H1 (cell line): ENCODE measurements at regions not wholly inside any gene's neighbourhood (a gene's known extent, or its start where the extent isn't known, plus 50 kb on each side); places are given as distances from the start of the nearest gene placed in this dataset.

Experiments
- CTCF ChIA-PET: fragments of 300-600 bp; sonication (Branson Sonifier 250); formaldehyde crosslinking; loops from one replicate; lab custom pipeline; 2021; ENCODE audit not compliant: partially characterized antibody; lab: Charles Lee
- POLR2A ChIA-PET: fragments of 300-600 bp; sonication (Branson Sonifier 250); formaldehyde crosslinking; loops from one replicate; lab custom pipeline; 2021; ENCODE audit warnings: inconsistent platforms; ENCODE audit not compliant: partially characterized antibody; lab: Charles Lee
- DNase-seq, 2 experiments: peaks; one replicate each; pipeline versions ENCODE4 v3.0.0 to v3.0.0-alpha.2; 2010 to 2022; ENCODE audit warnings: low spot score in 2 of 2, low read depth in 1 of 2, mixed read lengths in 1 of 2
- FAIRE-seq: peaks from 2 replicates; lab custom pipeline; 2011; peaks lifted over from hg19 to GRCh38; lab: Jason Lieb, UNC
- H2AFZ ChIP-seq: 2 replicates; pipeline ENCODE4 v1.8.1; 2012; ENCODE audit warnings: low read length, inconsistent platforms
- H2AK5ac ChIP-seq: 2 replicates; pipeline ENCODE4 v1.6.1; 2013; ENCODE audit warnings: low read depth, low read length
- H2BK120ac ChIP-seq: replicated peaks from 2 replicates; pipeline ENCODE3; 2013; ENCODE audit warnings: low read depth, low read length, inconsistent platforms
- H2BK12ac ChIP-seq: 2 replicates; pipeline ENCODE4 v1.6.1; 2013; ENCODE audit warnings: low read depth, low read length
- H2BK15ac ChIP-seq: 2 replicates; pipeline ENCODE4 v1.6.1; 2013; ENCODE audit warnings: low read length
- H2BK20ac ChIP-seq: 2 replicates; pipeline ENCODE4 v1.6.1; 2013; ENCODE audit warnings: low read length
- H2BK5ac ChIP-seq: 2 replicates; pipeline ENCODE4 v1.6.1; 2013; ENCODE audit warnings: low read depth, low read length
- H3K14ac ChIP-seq: 2 replicates; pipeline ENCODE4 v1.6.1; 2013; ENCODE audit warnings: inconsistent platforms; ENCODE audit not compliant: insufficient read length
- H3K18ac ChIP-seq: 2 replicates; pipeline ENCODE4 v1.6.1; 2013; ENCODE audit warnings: low read length; ENCODE audit errors: extremely low read depth
- H3K23ac ChIP-seq: 2 replicates; pipeline ENCODE4 v1.6.1; 2013; ENCODE audit warnings: inconsistent platforms; ENCODE audit not compliant: insufficient read length
- H3K23me2 ChIP-seq: 2 replicates; pipeline ENCODE4 v1.6.1; 2013; ENCODE audit warnings: low read depth, low read length
- H3K27ac ChIP-seq: 2 replicates; pipeline ENCODE4 v1.6.1; 2011; ENCODE audit warnings: low read depth, low read length, inconsistent platforms
- H3K27me3 ChIP-seq, 4 experiments: replicated peaks in 1 of 4; 1 replicate in 1 of 4; 2 replicates in 3 of 4; pipeline versions ENCODE4 v1.6.1 to v1.8.1; 2011 to 2013; ENCODE audit warnings: low read length in 3 of 4, mild to moderate bottlenecking in 3 of 4, inconsistent platforms in 2 of 4, mixed read lengths in 2 of 4, moderate library complexity in 1 of 4; ENCODE audit not compliant: control insufficient read depth in 3 of 4, insufficient read depth in 3 of 4; ENCODE audit errors: extremely low read depth in 1 of 4
- H3K36me3 ChIP-seq, 4 experiments: 2 replicates each; pipeline versions ENCODE4 v1.6.1 to v1.8.1; 2011 to 2013; ENCODE audit warnings: mild to moderate bottlenecking in 4 of 4, low read length in 3 of 4, moderate library complexity in 2 of 4, control low read depth in 1 of 4, inconsistent platforms in 1 of 4; ENCODE audit not compliant: insufficient read depth in 4 of 4, control insufficient read depth in 2 of 4
- H3K4ac ChIP-seq: replicated peaks from 2 replicates; pipeline ENCODE3; 2013; ENCODE audit warnings: low read length, low read depth, mixed read lengths, inconsistent platforms; ENCODE audit not compliant: insufficient read length
- H3K4me1 ChIP-seq, 4 experiments: replicated peaks in 1 of 4; 1 replicate in 1 of 4; 2 replicates in 3 of 4; pipeline versions ENCODE4 v1.6.1 to v1.8.1; 2011 to 2013; ENCODE audit warnings: low read length in 3 of 4, inconsistent platforms in 2 of 4, mixed read lengths in 1 of 4; ENCODE audit not compliant: insufficient read depth in 4 of 4, control insufficient read depth in 3 of 4
- H3K4me2 ChIP-seq, 2 experiments: 2 replicates each; pipeline versions ENCODE4 v1.6.1 to v1.8.1; 2011 to 2013; ENCODE audit warnings: low read depth in 2 of 2, low read length in 2 of 2, control low read depth in 1 of 2, inconsistent platforms in 1 of 2, mild to moderate bottlenecking in 1 of 2; ENCODE audit not compliant: insufficient read depth in 1 of 2
- H3K4me3 ChIP-seq, 4 experiments: fragments of 200-600, 300-600 bp in 1 of 4; sonication (generic), shearing (Covaris generic), sonication (Bioruptor Twin) in 1 of 4; 2 replicates each; pipeline versions ENCODE4 v1.5.1 to v1.8.1; 2011 to 2016; ENCODE audit warnings: low read length in 4 of 4, low read depth in 3 of 4, control low read depth in 2 of 4, inconsistent platforms in 2 of 4, mild to moderate bottlenecking in 2 of 4, mixed read lengths in 1 of 4, moderate library complexity in 1 of 4; ENCODE audit not compliant: insufficient read depth in 2 of 4; ENCODE audit errors: extremely low read depth in 1 of 4
- H3K56ac ChIP-seq: replicated peaks from 2 replicates; pipeline ENCODE3; 2013; ENCODE audit warnings: low read depth, mild to moderate bottlenecking, mixed read lengths, low read length, inconsistent platforms; ENCODE audit not compliant: insufficient read length
- H3K79me1 ChIP-seq: 2 replicates; pipeline ENCODE4 v1.6.1; 2013; ENCODE audit warnings: low read depth, low read length, control low read depth
- H3K79me2 ChIP-seq, 2 experiments: 2 replicates each; pipeline versions ENCODE4 v1.6.1 to v1.8.1; 2012 to 2013; ENCODE audit warnings: low read length in 2 of 2, mild to moderate bottlenecking in 2 of 2, inconsistent platforms in 1 of 2; ENCODE audit not compliant: insufficient read depth in 2 of 2, control insufficient read depth in 1 of 2
- H3K9ac ChIP-seq, 4 experiments: replicated peaks in 1 of 4; 1 replicate in 1 of 4; 2 replicates in 3 of 4; pipeline versions ENCODE4 v1.6.1 to v1.8.1; 2011 to 2013; ENCODE audit warnings: low read depth in 3 of 4, low read length in 3 of 4, control low read depth in 2 of 4, mild to moderate bottlenecking in 2 of 4, moderate library complexity in 2 of 4, inconsistent platforms in 1 of 4; ENCODE audit errors: extremely low read depth in 1 of 4
- H3K9me3 ChIP-seq, 2 experiments: 2 replicates each; pipeline versions ENCODE4 v1.6.1 to v1.8.1; 2012 to 2013; ENCODE audit warnings: mild to moderate bottlenecking in 2 of 2, moderate library complexity in 2 of 2, control low read depth in 1 of 2, inconsistent platforms in 1 of 2, low read depth in 1 of 2, low read length in 1 of 2, mixed read lengths in 1 of 2; ENCODE audit not compliant: insufficient read depth in 2 of 2
- H4K20me1 ChIP-seq, 2 experiments: replicated peaks in 1 of 2; 2 replicates each; pipeline versions ENCODE3 to v1.8.1; 2011 to 2013; ENCODE audit warnings: inconsistent platforms in 2 of 2, low read length in 2 of 2, mild to moderate bottlenecking in 1 of 2; ENCODE audit not compliant: insufficient read depth in 2 of 2, control insufficient read depth in 1 of 2
- H4K5ac ChIP-seq: 2 replicates; pipeline ENCODE4 v1.6.1; 2013; ENCODE audit warnings: low read length, low read depth, mixed read lengths, inconsistent platforms; ENCODE audit not compliant: insufficient read length
- H4K8ac ChIP-seq: 2 replicates; pipeline ENCODE4 v1.8.0; 2013; ENCODE audit warnings: mild to moderate bottlenecking, moderate library complexity, low read length, inconsistent platforms; ENCODE audit not compliant: insufficient read depth; ENCODE audit errors: extremely low read depth
- H4K91ac ChIP-seq: replicated peaks from 2 replicates; pipeline ENCODE3; 2013; ENCODE audit warnings: low read length, mixed read lengths, inconsistent platforms; ENCODE audit not compliant: insufficient read length
- BCL11A ChIP-seq, 2 experiments: IDR thresholded peaks; one replicate each; pipeline ENCODE4 v1.6.1; 2011; ENCODE audit warnings: low read depth in 2 of 2, low read length in 2 of 2, mild to moderate bottlenecking in 2 of 2
- CHD1 ChIP-seq: IDR thresholded peaks from 2 replicates; pipeline ENCODE4 v1.6.1; 2012; ENCODE audit warnings: low read depth, low read length, improper control_type of control experiment
- CTCF ChIP-seq, 3 experiments: IDR thresholded peaks; 1 replicate in 2 of 3; 2 replicates in 1 of 3; pipeline versions ENCODE4 v1.5.1 to v1.6.1; 2011; ENCODE audit warnings: low read length in 3 of 3, mild to moderate bottlenecking in 3 of 3, inconsistent platforms in 2 of 3, low read depth in 1 of 3, moderate library complexity in 1 of 3; ENCODE audit not compliant: insufficient read depth in 1 of 3; ENCODE audit errors: control extremely low read depth in 1 of 3
- E2F6 ChIP-seq: IDR thresholded peaks from 2 replicates; pipeline ENCODE4 v1.6.1; 2012; ENCODE audit warnings: inconsistent platforms
- FOSL1 ChIP-seq: IDR thresholded peaks from 2 replicates; pipeline ENCODE4 v1.6.1; 2011; ENCODE audit warnings: mild to moderate bottlenecking, low read depth, low read length, moderate library complexity; ENCODE audit not compliant: insufficient read depth
- JUN ChIP-seq: IDR thresholded peaks from 2 replicates; pipeline ENCODE4 v1.6.1; 2011; ENCODE audit warnings: low read depth, mild to moderate bottlenecking, improper control_type of control experiment, low read length
- KDM4A ChIP-seq: IDR thresholded peaks from one replicate; pipeline ENCODE4 v1.7.1; 2012; ENCODE audit warnings: low read depth, mild to moderate bottlenecking, moderate library complexity, low read length, inconsistent platforms; ENCODE audit not compliant: severe bottlenecking
- MAFK ChIP-seq: IDR thresholded peaks from 2 replicates; pipeline ENCODE4 v1.6.1; 2012; ENCODE audit warnings: low read depth, mild to moderate bottlenecking, improper control_type of control experiment, low read length
- RAD21 ChIP-seq, 2 experiments: IDR thresholded peaks in 1 of 2; conservative IDR thresholded peaks in 1 of 2; 2 replicates each; pipeline ENCODE4 v1.6.1; 2011; ENCODE audit warnings: low read depth in 2 of 2, low read length in 2 of 2, improper control_type of control experiment in 1 of 2, inconsistent platforms in 1 of 2, mild to moderate bottlenecking in 1 of 2, moderate library complexity in 1 of 2
- SAP30 ChIP-seq: fragments of 300-600 bp; sonication (generic); IDR thresholded peaks from 2 replicates; pipeline ENCODE4 v1.7.1; 2012; ENCODE audit warnings: low read length, moderate library complexity, mild to moderate bottlenecking, inconsistent platforms; ENCODE audit not compliant: insufficient read depth, insufficient replicate concordance
- YY1 ChIP-seq: IDR thresholded peaks from 2 replicates; pipeline ENCODE4 v1.6.1; 2011; ENCODE audit warnings: low read depth, mild to moderate bottlenecking, low read length
- WGBS, 2 experiments: shearing (Covaris generic) in 1 of 2; methylation state at CpG; one replicate each; pipeline versions ENCODE4 v1.1.6 to v1.1.7; 2013 to 2015; ENCODE audit warnings: low lambda C conversion rate in 2 of 2, mixed read lengths in 2 of 2, inconsistent platforms in 1 of 2, low coverage in 1 of 2, missing lambda C conversion rate in 1 of 2; ENCODE audit not compliant: insufficient replicate concordance in 2 of 2, insufficient coverage in 1 of 2, insufficient read length in 1 of 2; ENCODE audit errors: extremely low coverage in 1 of 2, missing lambda C conversion rate in 1 of 2; 5-methylcytosine and 5-hydroxymethylcytosine counted together

GRCh38 chr5:105331558-105331957 is 1769.0 kb upstream of the NUDT12 start:
- Histone ChIP-seq H3K23me2 (no peaks in the 10 kb centered on the region), H3K27ac (no peak overlapping the region), H4K91ac (no peak overlapping the region), H2BK12ac (no peak overlapping the region), H3K4me3 (no peak overlapping the region), H3K14ac (no peak overlapping the region), H3K79me2 (no peaks in the 10 kb centered on the region), H2BK5ac (no peak overlapping the region), H3K36me3 (no peaks in the 10 kb centered on the region), H3K4ac (no peak overlapping the region), H4K20me1 (no peaks in the 10 kb centered on the region), H2AFZ (no peak overlapping the region), H3K9ac (no peak overlapping the region), H4K8ac (no peak overlapping the region), H2BK20ac (no peak overlapping the region), H3K79me1 (no peaks in the 10 kb centered on the region), H3K9me3 (no peaks in the 10 kb centered on the region), H2BK120ac (no peak overlapping the region), H3K18ac (no peak overlapping the region), H2AK5ac (no peak overlapping the region), H3K23ac (no peak overlapping the region), H4K5ac (no peak overlapping the region), H3K56ac (no peak overlapping the region), H3K4me1 (no peaks in the 10 kb centered on the region), H3K4me2 (no peak overlapping the region), H2BK15ac (no peak overlapping the region), H3K27me3 (no peaks in the 10 kb centered on the region)
- WGBS, 2 experiments = 89% methylated on average over 1 of the region's 3 CpGs; no CpG with 5 or more reads in 1 of the 2 experiments
- FAIRE-seq (no peak), DNase-seq (no peak)
- ChIA-PET POLR2A (no interaction called here), CTCF (no interaction called here)
- no peak for TF ChIP-seq CHD1
- no peak for TF ChIP-seq SAP30
- TF ChIP-seq FOSL1 = no peak
- TF ChIP-seq MAFK = no peak
- no peak for TF ChIP-seq JUN
- TF ChIP-seq BCL11A (IDR thresholded peaks at IDR 0.05; ENCODE audit: low read depth in 2 of 2, low read length in 2 of 2) = no peak
- TF ChIP-seq E2F6 = no peak
- no peak for TF ChIP-seq KDM4A
- TF ChIP-seq RAD21 (IDR thresholded peaks at IDR 0.05 in 1 of 2, conservative IDR thresholded peaks at IDR 0.05 in 1 of 2; ENCODE audit: low read depth in 2 of 2, low read length in 2 of 2) = no peak
- TF ChIP-seq CTCF (IDR thresholded peaks at IDR 0.05; ENCODE audit: control extremely low read depth in 1 of 3, insufficient read depth in 1 of 3, low read depth in 1 of 3, low read length in 3 of 3) = no peak
- TF ChIP-seq YY1 = no peak
